ENCODE measurements at regions not wholly inside any gene's neighbourhood (a gene's known extent, or its start where the extent isn't known, plus 50 kb on each side); places are given as distances from the start of the nearest gene placed in this dataset.
A peak's percentile ranks its signal among the peaks of the same experiment; 100 is the strongest.

DNA sequence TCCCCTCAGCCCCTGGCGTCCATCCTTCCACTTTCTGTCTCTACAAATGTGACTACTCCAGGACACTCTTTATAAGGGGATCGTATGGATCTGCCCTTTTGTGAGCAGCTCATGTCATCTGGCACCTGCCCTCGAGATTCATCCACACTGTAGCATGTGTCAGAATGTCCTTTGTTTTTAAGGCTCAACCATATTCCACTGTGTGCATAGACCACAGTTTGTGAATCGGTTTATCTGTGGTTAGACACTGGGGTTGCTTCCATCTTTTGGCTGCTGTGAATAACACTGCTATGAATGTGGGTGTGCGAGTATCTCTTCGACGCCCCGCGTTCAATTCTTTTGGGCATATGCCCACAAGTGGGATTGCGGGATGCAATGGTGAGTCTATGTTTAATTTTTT is 167.9 kb downstream of the NUP210 start:
- intact Hi-C loops (cut with micrococcal nuclease) (no loop called here), in situ Hi-C loops (cut with MboI) (no loop called here)
- no peak overlapping the region for H3K27ac ChIP-seq (ENCODE audit: extremely low read depth, low read depth, low read length)
- peaks cover 4 to 5% of the 10 kb centered on the region in 2 experiments; a peak in 2 of 5 replicates for H3K4me1 ChIP-seq (replicated peaks in 1 of 2; ENCODE audit: control insufficient read depth in 2 of 2, insufficient read depth in 2 of 2, low read length in 2 of 2)
- H3K9me1 ChIP-seq (ENCODE audit: control insufficient read depth, insufficient read depth, low read length): no peaks in the 10 kb centered on the region
- no peak overlapping the region for H3K4me2 ChIP-seq (ENCODE audit: insufficient read depth, low read length)
- H3K4me3 ChIP-seq: no peak overlapping the region
- 5% methylated on average over 10 of the region's 10 CpGs for WGBS (ENCODE audit: insufficient coverage, low coverage, missing lambda C conversion rate)
- no peaks in the 10 kb centered on the region for H3K79me2 ChIP-seq (ENCODE audit: control insufficient read depth, insufficient read depth, low read length)
- BruUV-seq (replicated peaks): no TSS peak
- DNase-seq (ENCODE audit: extremely low read depth in 1 of 4, low spot score in 3 of 4): no peak
- H3K36me3 ChIP-seq (ENCODE audit: control insufficient read depth, insufficient read depth, low read length): no peaks in the 10 kb centered on the region
- ChIA-PET CTCF (ENCODE audit: low intra/inter-chr PET ratio) (no interaction called here), POLR2A (interaction anchor here (0.8 kb wide), 1 partner anchor 22 kb away, joined by 3 read pairs; no protein-coding TSS in a partner anchor)
- ATAC-seq: no peak
- no peaks in the 10 kb centered on the region for H3K9me3 ChIP-seq (replicated peaks; ENCODE audit: control insufficient read depth, insufficient read depth, low read depth, low read length)
- peaks cover 53% of the 10 kb centered on the region for H4K20me1 ChIP-seq (replicated peaks; ENCODE audit: control insufficient read depth, insufficient read depth, low read length)
- TF ChIP-seq SRF (CRISPR knock-in tag; IDR thresholded peaks at IDR 0.05) (no peak), MYC (IDR thresholded peaks at IDR 0.05; ENCODE audit: low read depth, low read length) (no peak), MYC (CRISPR knock-in tag; IDR thresholded peaks at IDR 0.05; ENCODE audit: borderline replicate concordance, low read depth) (no peak), EZH2 (IDR thresholded peaks at IDR 0.05; ENCODE audit: borderline replicate concordance, low read depth, low read length) (0 out of 2 replicates have a peak, but pooled peaks have one; percentile 2)
- TF ChIP-seq, protein P1, sequence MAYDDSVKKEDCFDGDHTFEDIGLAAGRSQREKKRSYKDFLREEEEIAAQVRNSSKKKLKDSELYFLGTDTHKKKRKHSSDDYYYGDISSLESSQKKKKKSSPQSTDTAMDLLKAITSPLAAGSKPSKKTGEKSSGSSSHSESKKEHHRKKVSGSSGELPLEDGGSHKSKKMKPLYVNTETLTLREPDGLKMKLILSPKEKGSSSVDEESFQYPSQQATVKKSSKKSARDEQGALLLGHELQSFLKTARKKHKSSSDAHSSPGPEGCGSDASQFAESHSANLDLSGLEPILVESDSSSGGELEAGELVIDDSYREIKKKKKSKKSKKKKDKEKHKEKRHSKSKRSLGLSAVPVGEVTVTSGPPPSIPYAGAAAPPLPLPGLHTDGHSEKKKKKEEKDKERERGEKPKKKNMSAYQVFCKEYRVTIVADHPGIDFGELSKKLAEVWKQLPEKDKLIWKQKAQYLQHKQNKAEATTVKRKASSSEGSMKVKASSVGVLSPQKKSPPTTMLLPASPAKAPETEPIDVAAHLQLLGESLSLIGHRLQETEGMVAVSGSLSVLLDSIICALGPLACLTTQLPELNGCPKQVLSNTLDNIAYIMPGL (CRISPR knock-in tag; IDR thresholded peaks at IDR 0.05): no peak
- FAIRE-seq: peak; percentile 11
- no peak overlapping the region for H2AFZ ChIP-seq (ENCODE audit: low read depth, low read length)
- H3K9ac ChIP-seq (ENCODE audit: insufficient read depth in 1 of 2, low read depth in 2 of 2, low read length in 2 of 2): no peak overlapping the region
- H3K27me3 ChIP-seq (ENCODE audit: control insufficient read depth in 2 of 2, insufficient read depth in 2 of 2, low read length in 2 of 2): peaks cover 71 to 94% of the 10 kb centered on the region in 2 experiments

Data from K562 (cell line).